D721Med (cell line): ENCODE measurements at regions not wholly inside any gene's neighbourhood (a gene's known extent, or its start where the extent isn't known, plus 50 kb on each side); places are given as distances from the start of the nearest gene placed in this dataset.
"Not testable (repeated sequence)": the region's sequence is repeated elsewhere in the genome, so short reads cannot be mapped to it uniquely, and the experiment has no call there.

Experiments used
- DNase-seq: peaks from one replicate; pipeline ENCODE4 v3.0.0; 2011; ENCODE audit warnings: low spot score; ENCODE audit not compliant: insufficient read length
- FAIRE-seq: peaks from 2 replicates; lab custom pipeline; 2011; peaks lifted over from hg19 to GRCh38; lab: Jason Lieb, UNC
- CTCF ChIP-seq: IDR thresholded peaks from 2 replicates; pipeline ENCODE4 v1.5.1; 2012; ENCODE audit warnings: mild to moderate bottlenecking, control low read depth; ENCODE audit not compliant: insufficient read depth; ENCODE audit errors: missing control alignments

GRCh38 chr4:52199574-52200338, 148.7 kb downstream of the SPATA18 start:
- no peak for DNase-seq
- no peak for TF ChIP-seq CTCF
- FAIRE-seq: no peak

GRCh38 chr4:52200339-52200725, 149.2 kb downstream of the SPATA18 start:
- DNase-seq: no peak
- TF ChIP-seq CTCF: no peak
- no peak for FAIRE-seq

GRCh38 chr4:52201715-52202114, 150.6 kb downstream of the SPATA18 start:
- no peak for DNase-seq

GRCh38 chr4:52202251-52202779, 151.2 kb downstream of the SPATA18 start:
- FAIRE-seq: no peak
- DNase-seq: no peak
- no peak for TF ChIP-seq CTCF

More at GRCh38 chr4:52201715-52202114, 150.6 kb downstream of the SPATA18 start:
- no peak for FAIRE-seq
- TF ChIP-seq CTCF: no peak

GRCh38 chr4:52202931-52203330, 151.8 kb downstream of the SPATA18 start:
- TF ChIP-seq CTCF: no peak
- DNase-seq (no peak), FAIRE-seq (no peak)

GRCh38 chr4:52203351-52203750, 152.2 kb downstream of the SPATA18 start:
- DNase-seq (no peak), FAIRE-seq (no peak)
- no peak for TF ChIP-seq CTCF

GRCh38 chr4:52204921-52205320, 153.8 kb downstream of the SPATA18 start:
- no peak for DNase-seq
- no peak for FAIRE-seq
- TF ChIP-seq CTCF: no peak

GRCh38 chr4:52207146-52207545, 156.0 kb downstream of the SPATA18 start:
- FAIRE-seq: not testable (repeated sequence)

More at GRCh38 chr4:52207146-52207545, 156.0 kb downstream of the SPATA18 start:
- DNase-seq: not testable (repeated sequence)
